Activated T-cell treated with anti-CD3 and anti-CD28 coated beads, Interleukin-2, amount 50 U/mL, for 72 hours (primary cell): ENCODE measurements at regions not wholly inside any gene's neighbourhood (a gene's known extent, or its start where the extent isn't known, plus 50 kb on each side); places are given as distances from the start of the nearest gene placed in this dataset.

Experiments
- ATAC-seq, 2 donors: fragments of 150-1000 bp; cut with Tn5 transposase; replicated peaks in 1 of 2; 2 replicates each; pipeline ENCODE4 v1.10.0; 2021; ENCODE audit warnings: moderate library complexity in 2 of 2, mild to moderate bottlenecking in 1 of 2
- DNase-seq, 2 donors: peaks; one replicate each; pipeline ENCODE4 v3.0.0; 2021 to 2022; ENCODE audit warnings: mixed read lengths in 1 of 2
- H3K27ac Mint-ChIP-seq: one replicate; pipeline ENCODE4 v1.8.0; 2022; ENCODE audit warnings: mild to moderate bottlenecking, moderate library complexity, mixed read lengths
- H3K27me3 Mint-ChIP-seq: one replicate; pipeline ENCODE4 v1.8.0; 2022; ENCODE audit warnings: low read depth, mixed read lengths
- H3K36me3 Mint-ChIP-seq, 2 donors: one replicate each; pipeline ENCODE4 v1.8.0; 2022; ENCODE audit warnings: mixed read lengths in 2 of 2, mild to moderate bottlenecking in 1 of 2; ENCODE audit not compliant: insufficient read depth in 2 of 2
- H3K4me1 Mint-ChIP-seq: one replicate; pipeline ENCODE4 v1.8.0; 2022; ENCODE audit warnings: low read depth, mixed read lengths
- H3K4me3 Mint-ChIP-seq, 2 donors: one replicate each; pipeline ENCODE4 v1.8.0; 2022; ENCODE audit warnings: mild to moderate bottlenecking in 2 of 2, mixed read lengths in 2 of 2, moderate library complexity in 2 of 2
- H3K9me3 Mint-ChIP-seq, 2 donors: one replicate each; pipeline ENCODE4 v1.8.0; 2022; ENCODE audit warnings: mixed read lengths in 2 of 2

DNA sequence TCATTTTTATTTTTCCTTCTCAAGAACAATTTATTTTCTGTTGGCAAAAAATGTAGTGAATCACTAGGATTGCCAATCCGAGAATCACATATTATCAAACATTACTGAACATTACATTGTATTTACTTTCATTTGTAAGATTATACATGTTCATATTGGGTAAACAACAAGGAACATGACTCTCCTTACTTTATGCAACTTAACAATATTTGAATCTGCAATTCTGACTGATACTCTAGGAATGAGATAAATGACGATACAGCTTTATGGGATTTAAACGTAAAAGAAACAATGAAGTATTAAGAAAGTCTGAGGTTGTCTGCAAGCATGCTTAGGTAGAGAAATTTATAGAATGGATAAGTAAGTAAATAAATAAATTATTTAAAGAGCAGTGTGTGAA is 2302.9 kb downstream of the MAT2B start:
- no peak overlapping the region for H3K27ac Mint-ChIP-seq
- ATAC-seq, result no peak
- H3K4me3 Mint-ChIP-seq, result no peak overlapping the region

GRCh38 chr5:165809914-165810313 is 2304.5 kb downstream of the MAT2B start:
- DNase-seq (no peak), ATAC-seq (no peak)
- Mint-ChIP-seq H3K4me3 (no peak overlapping the region), H3K27me3 (no peaks in the 10 kb centered on the region), H3K36me3 (no peaks in the 10 kb centered on the region), H3K4me1 (no peaks in the 10 kb centered on the region), H3K27ac (no peak overlapping the region), H3K9me3 (no peaks in the 10 kb centered on the region)

More for the DNA sequence above, 2302.9 kb downstream of the MAT2B start:
- DNase-seq, result no peak
- no peaks in the 10 kb centered on the region for H3K4me1 Mint-ChIP-seq
- H3K36me3 Mint-ChIP-seq, result no peaks in the 10 kb centered on the region
- H3K9me3 Mint-ChIP-seq, result peaks cover 0 to 3% of the 10 kb centered on the region in 2 donors
- H3K27me3 Mint-ChIP-seq, result no peaks in the 10 kb centered on the region

GRCh38 chr5:165829504-165829903 is 2324.1 kb downstream of the MAT2B start:
- no peaks in the 10 kb centered on the region for H3K36me3 Mint-ChIP-seq
- H3K27ac Mint-ChIP-seq, result no peak overlapping the region
- no peaks in the 10 kb centered on the region for H3K4me1 Mint-ChIP-seq
- no peaks in the 10 kb centered on the region for H3K27me3 Mint-ChIP-seq
- no peak for DNase-seq
- ATAC-seq, result no peak
- H3K9me3 Mint-ChIP-seq, result peaks cover 4% of the 10 kb centered on the region in 2 donors
- no peak overlapping the region for H3K4me3 Mint-ChIP-seq

- Mint-ChIP-seq H3K9me3 (peaks cover 7 to 12% of the 10 kb centered on the region in 2 donors), H3K4me3 (no peak overlapping the region), H3K27me3 (no peaks in the 10 kb centered on the region), H3K27ac (no peak overlapping the region), H3K4me1 (no peaks in the 10 kb centered on the region), H3K36me3 (no peaks in the 10 kb centered on the region)
- ATAC-seq, result no peak
- DNase-seq, result no peak
Observed at GRCh38 chr5:165834891-165835290, 2329.5 kb downstream of the MAT2B start.

DNA sequence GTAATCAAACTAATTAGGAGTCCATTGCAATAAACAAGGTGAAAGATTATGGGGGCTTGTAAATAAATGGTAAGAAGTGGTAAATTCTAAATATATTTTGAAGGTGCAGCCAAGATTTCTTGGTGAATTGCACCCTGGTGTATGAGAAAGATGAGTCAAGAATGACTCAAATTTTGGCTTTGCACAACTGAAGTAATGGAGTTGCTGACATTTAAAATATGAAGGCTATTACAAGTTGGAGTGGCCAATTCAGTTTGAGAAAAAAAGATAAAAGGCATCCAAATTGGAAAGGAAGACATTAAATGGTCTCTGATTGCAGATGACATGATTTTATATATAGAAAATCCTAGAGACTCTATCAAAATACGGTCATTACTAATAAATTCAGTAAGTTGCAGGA is 2330.6 kb downstream of the MAT2B start:
- Mint-ChIP-seq H3K27ac (no peak overlapping the region), H3K27me3 (no peaks in the 10 kb centered on the region), H3K36me3 (no peaks in the 10 kb centered on the region), H3K4me3 (no peak overlapping the region), H3K4me1 (no peaks in the 10 kb centered on the region), H3K9me3 (peaks cover 6 to 12% of the 10 kb centered on the region in 2 donors)
- ATAC-seq (no peak), DNase-seq (no peak)

DNA sequence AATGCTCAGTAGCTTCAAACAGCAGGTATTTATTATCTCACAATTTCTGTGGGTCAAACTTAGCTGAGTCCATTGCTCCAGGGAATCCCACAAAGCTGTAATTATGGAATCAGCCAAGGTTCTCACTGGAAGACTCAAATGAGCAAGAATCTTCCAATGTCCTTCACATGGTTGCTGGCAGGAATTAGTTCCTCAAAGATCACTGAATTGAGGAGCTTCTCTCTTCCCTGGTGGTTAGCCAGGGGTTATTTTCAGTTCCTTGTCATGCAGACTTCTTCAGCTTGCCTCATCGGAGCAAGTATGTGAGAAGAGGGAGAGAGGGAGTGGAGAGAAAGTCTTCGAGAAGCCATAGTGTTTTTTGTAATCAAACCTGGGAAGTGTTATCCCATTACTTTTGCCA is 2331.9 kb downstream of the MAT2B start:
- Mint-ChIP-seq H3K27me3 (no peaks in the 10 kb centered on the region), H3K4me3 (no peak overlapping the region), H3K9me3 (peaks cover 6 to 12% of the 10 kb centered on the region in 2 donors), H3K4me1 (no peaks in the 10 kb centered on the region), H3K27ac (no peak overlapping the region), H3K36me3 (no peaks in the 10 kb centered on the region)
- ATAC-seq (no peak), DNase-seq (no peak)

- Mint-ChIP-seq H3K36me3 (peaks cover 0 to 3% of the 10 kb centered on the region in 2 donors), H3K4me3 (no peak overlapping the region), H3K27me3 (no peaks in the 10 kb centered on the region), H3K27ac (no peak overlapping the region), H3K4me1 (no peaks in the 10 kb centered on the region), H3K9me3 (peaks cover 4 to 7% of the 10 kb centered on the region in 2 donors)
- ATAC-seq, result no peak
- no peak for DNase-seq
Observed at GRCh38 chr5:165844571-165844970, 2339.2 kb downstream of the MAT2B start.

DNA sequence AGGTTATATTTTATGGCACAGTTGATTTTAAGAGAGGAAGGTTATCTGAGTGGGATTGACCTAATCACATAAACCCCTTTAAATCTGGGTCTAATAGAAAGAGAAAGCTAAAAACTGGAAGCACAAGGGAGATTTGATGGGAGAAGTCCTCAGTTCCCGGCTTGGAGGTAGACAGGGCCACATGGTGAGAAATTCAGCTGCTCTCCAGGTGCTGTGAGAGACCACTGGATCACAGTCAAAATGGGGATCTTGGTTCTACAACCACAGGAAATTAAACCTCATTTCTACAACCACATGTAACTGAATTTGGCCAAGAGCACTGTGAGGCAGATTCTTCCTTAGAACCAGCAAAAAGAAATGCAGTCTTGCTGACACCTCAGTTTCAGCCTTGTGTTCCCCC is 2352.7 kb downstream of the MAT2B start:
- H3K4me1 Mint-ChIP-seq, result no peaks in the 10 kb centered on the region
- DNase-seq (no peak), ATAC-seq (no peak)
- no peaks in the 10 kb centered on the region for H3K27me3 Mint-ChIP-seq
- H3K9me3 Mint-ChIP-seq, result peaks cover 6 to 17% of the 10 kb centered on the region in 2 donors
- H3K27ac Mint-ChIP-seq, result no peak overlapping the region
- H3K36me3 Mint-ChIP-seq, result peaks cover 1 to 2% of the 10 kb centered on the region in 2 donors
- H3K4me3 Mint-ChIP-seq, result no peak overlapping the region

DNA sequence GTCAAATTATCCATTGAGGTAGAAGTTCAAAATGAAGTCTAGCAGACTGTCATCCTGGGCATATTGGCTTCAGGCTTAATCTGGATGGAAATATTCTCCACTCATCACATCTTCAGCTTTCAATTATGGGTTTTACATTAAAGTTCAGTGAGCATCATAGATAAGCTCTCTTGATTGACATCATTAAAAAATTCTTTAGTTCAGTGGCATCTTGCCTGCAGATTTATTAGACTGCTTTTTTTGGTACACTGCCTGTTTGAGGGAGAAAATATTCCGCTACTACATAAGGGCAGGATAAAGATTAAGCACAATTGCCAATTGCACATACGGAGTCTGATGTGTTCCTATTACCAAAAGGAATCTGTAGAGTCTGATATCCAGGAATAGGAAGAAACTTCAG is 2353.8 kb downstream of the MAT2B start:
- H3K9me3 Mint-ChIP-seq, result peaks cover 5 to 11% of the 10 kb centered on the region in 2 donors
- H3K27ac Mint-ChIP-seq, result no peak overlapping the region
- H3K27me3 Mint-ChIP-seq, result no peaks in the 10 kb centered on the region
- ATAC-seq, result no peak
- no peak for DNase-seq
- no peaks in the 10 kb centered on the region for H3K4me1 Mint-ChIP-seq
- H3K4me3 Mint-ChIP-seq, result no peak overlapping the region
- H3K36me3 Mint-ChIP-seq, result peaks cover 0 to 3% of the 10 kb centered on the region in 2 donors

- Mint-ChIP-seq H3K4me1 (no peaks in the 10 kb centered on the region), H3K27ac (no peak overlapping the region), H3K4me3 (no peak overlapping the region), H3K27me3 (no peaks in the 10 kb centered on the region), H3K36me3 (peaks cover 0 to 1% of the 10 kb centered on the region in 2 donors), H3K9me3 (peaks cover 2% of the 10 kb centered on the region in 2 donors)
- DNase-seq (no peak), ATAC-seq (no peak)
Observed at GRCh38 chr5:165863239-165863638, 2357.8 kb downstream of the MAT2B start.

DNA sequence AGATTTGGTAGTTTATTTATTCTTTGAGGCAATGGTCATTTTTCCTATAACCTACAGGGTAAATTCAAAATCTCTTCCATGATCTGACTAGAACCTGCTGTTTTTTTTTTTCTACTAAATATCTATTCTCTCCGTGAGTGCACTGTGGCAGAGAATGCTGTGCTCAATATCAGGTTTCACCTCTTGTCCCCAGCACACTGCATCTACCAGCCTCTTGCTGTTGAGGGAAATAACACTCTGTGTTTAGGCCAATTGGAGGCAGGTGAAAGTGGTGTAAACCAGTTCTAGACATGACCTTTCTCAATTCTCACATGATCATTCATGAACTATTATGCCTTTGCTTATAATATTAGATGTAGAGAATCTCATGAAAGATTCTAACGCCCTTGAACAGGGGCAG is 2365.9 kb downstream of the MAT2B start:
- H3K4me3 Mint-ChIP-seq, result no peak overlapping the region
- ATAC-seq (no peak), DNase-seq (no peak)
- peaks cover 11 to 14% of the 10 kb centered on the region in 2 donors for H3K9me3 Mint-ChIP-seq
- no peaks in the 10 kb centered on the region for H3K27me3 Mint-ChIP-seq
- H3K27ac Mint-ChIP-seq, result no peak overlapping the region
- peaks cover 0 to 4% of the 10 kb centered on the region in 2 donors for H3K36me3 Mint-ChIP-seq
- H3K4me1 Mint-ChIP-seq, result no peaks in the 10 kb centered on the region

- DNase-seq, result no peak
- no peak overlapping the region for H3K27ac Mint-ChIP-seq
- H3K4me1 Mint-ChIP-seq, result no peaks in the 10 kb centered on the region
- H3K4me3 Mint-ChIP-seq, result no peak overlapping the region
- H3K27me3 Mint-ChIP-seq, result no peaks in the 10 kb centered on the region
- ATAC-seq, result no peak
- peaks cover 0 to 7% of the 10 kb centered on the region in 2 donors for H3K36me3 Mint-ChIP-seq
- peaks cover 19 to 20% of the 10 kb centered on the region in 2 donors for H3K9me3 Mint-ChIP-seq
Observed at GRCh38 chr5:165874851-165875250, 2369.4 kb downstream of the MAT2B start.

GRCh38 chr5:165876538-165876937 is 2371.1 kb downstream of the MAT2B start:
- no peak for ATAC-seq
- no peak overlapping the region for H3K4me3 Mint-ChIP-seq
- no peak overlapping the region for H3K27ac Mint-ChIP-seq
- DNase-seq, result no peak
- peaks cover 0 to 7% of the 10 kb centered on the region in 2 donors for H3K36me3 Mint-ChIP-seq
- H3K4me1 Mint-ChIP-seq, result no peaks in the 10 kb centered on the region
- H3K9me3 Mint-ChIP-seq, result peaks cover 19% of the 10 kb centered on the region in 2 donors
- no peaks in the 10 kb centered on the region for H3K27me3 Mint-ChIP-seq

DNA sequence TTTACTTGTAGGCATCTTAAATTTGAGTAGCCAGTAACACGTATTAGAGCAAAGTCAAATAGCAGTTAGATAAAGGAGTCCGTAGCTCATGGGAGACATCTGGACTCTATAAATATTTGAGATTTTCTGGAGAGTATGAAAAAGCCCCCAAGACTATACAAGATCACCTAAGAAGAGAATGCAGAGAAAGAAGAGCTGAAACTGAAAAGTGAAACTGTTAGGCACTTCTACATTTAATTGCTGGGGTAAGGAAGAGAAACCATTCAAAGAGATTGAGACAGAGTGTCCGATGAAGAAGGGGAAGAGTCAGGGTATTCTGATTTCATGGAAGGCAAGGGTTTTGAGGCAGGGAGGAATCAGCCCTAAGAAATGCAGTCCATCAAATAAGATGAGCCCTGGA is 2372.1 kb downstream of the MAT2B start:
- Mint-ChIP-seq H3K4me1 (no peaks in the 10 kb centered on the region), H3K9me3 (peaks cover 19 to 20% of the 10 kb centered on the region in 2 donors), H3K27ac (no peak overlapping the region), H3K4me3 (no peak overlapping the region), H3K27me3 (no peaks in the 10 kb centered on the region), H3K36me3 (peaks cover 0 to 7% of the 10 kb centered on the region in 2 donors)
- no peak for DNase-seq
- no peak for ATAC-seq
